LoVo (cell line): ENCODE measurements at regions not wholly inside any gene's neighbourhood (a gene's known extent, or its start where the extent isn't known, plus 50 kb on each side); places are given as distances from the start of the nearest gene placed in this dataset.
A peak's percentile ranks its signal among the peaks of the same experiment; 100 is the strongest.

Experiments used
- DNase-seq: peaks from one replicate; pipeline ENCODE4 v3.0.0-alpha.2; 2016; ENCODE audit warnings: low spot score

DNA sequence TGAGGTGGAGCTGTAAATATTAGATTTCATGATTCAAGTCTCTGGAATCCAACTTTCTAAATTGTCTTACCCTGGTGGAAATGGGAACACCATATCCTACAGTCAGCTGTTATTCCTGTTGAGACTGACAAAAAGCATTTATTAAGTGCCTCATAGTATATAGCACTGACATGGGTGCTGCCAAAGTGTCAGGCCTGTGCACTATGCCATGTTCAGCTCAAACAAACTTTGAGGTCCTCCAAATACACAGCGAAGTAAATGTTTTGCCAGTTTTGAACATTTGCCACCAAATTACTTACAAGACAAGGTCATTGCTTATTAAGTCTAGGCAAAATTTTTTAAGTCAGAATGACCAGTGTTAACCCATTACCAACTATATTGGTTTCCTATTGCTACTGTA is 162.9 kb upstream of the SLC25A13 start:
- DNase-seq: no peak

DNA sequence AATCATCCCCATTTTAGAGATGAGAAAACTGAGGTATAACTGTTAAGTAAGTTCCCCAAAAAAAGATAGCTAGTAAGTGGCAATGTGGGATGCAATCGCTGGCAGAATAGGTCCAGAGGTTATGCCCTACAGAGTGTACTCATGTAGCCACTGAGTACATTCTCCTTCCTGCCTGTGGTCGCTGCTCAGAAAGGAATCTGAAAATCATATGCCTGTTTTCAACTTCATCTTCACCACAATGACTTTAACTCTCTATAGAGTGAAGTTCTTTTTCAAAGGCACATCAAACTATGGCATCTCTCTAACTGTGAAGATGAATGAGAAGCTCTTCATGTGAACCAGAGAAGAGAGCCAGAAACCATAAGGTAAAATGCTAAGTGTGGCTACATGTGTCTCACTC is 162.2 kb upstream of the SLC25A13 start:
- no peak for DNase-seq

DNA sequence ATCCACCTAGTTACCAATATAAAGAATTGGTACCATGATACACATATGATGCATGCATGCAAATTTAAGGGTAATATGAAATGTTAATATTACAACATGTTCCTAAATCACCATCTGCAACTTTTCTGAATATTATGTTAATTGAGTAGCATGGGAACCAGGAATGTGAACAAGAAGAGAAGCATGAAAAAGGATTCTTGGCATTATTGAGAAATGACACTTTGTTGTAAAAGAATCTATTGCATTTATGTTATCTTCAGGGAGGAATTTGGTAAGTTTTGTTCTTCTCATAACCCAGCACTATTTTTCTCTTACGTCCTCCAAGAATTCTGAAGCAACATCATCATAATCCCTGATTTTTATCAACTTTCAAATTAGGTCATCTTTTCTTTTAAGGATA is 159.9 kb upstream of the SLC25A13 start:
- DNase-seq: no peak

DNA sequence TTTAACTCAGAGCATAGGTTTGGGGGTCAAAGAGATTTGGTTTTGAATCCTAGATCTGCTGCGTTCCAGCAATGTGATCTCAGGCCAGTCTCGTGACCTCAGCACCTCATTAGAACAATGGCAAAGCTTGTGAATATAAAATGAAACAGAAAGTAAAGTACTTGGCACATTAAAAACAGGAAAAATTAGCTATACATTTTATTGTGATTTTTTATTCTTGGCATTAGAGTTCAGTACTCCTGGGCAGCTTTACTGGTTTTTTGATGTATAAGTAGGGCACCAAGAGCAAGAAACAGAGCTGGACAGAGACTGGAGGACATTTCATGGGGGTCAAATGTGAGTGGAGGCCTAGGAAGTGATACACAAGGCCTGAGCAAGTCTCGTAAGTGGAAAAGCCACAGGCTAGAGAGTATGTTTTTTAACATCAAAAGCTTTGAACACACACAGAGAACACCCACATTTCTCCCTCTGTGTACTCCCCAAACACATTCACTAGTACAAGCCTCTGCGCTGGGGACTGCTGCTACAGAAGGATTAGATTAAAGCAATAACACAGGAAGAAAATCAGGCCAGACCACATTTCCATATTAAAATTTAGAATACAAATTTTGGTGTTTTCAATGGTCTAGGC is 157.2 kb upstream of the SLC25A13 start:
- DNase-seq: no peak

DNA sequence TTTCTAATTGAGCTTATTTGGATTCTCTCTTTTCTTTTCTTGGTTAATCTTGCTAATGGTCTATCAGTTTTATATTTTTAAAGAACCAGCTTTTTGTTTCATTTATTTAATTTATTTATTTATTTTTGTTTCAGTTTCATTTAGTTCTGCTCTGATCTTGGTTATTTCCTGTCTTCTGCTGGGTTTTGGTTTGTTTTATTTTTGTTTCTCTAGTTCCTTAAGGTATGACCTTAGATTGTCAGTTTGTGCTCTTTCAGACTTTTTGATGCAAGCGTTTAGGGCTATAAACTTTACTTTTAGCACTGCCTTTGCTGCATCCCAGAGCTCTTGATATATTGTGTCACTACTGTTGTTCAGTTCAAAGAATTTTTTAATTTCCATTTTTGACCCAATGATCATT is 149.7 kb upstream of the SLC25A13 start:
- DNase-seq: no peak

DNA sequence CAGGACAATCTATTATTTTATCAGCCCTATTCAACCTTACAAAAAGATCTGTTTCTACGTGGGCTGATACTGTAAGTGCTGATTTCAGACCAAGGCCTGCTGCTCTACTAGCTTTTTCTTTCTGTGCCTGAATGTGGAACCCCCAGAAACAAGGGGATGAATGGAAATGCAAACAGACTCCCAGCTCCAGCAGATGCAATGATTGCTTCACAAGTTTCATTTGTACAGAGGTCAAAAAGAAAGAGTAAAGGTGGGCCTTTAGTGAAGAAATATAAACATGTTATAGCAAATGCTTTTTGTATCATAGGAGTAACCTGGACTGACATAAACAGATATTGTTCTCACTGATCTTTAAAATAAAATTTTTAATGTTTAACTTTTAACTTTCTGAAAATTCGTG is 130.2 kb upstream of the SLC25A13 start:
- DNase-seq: no peak

DNA sequence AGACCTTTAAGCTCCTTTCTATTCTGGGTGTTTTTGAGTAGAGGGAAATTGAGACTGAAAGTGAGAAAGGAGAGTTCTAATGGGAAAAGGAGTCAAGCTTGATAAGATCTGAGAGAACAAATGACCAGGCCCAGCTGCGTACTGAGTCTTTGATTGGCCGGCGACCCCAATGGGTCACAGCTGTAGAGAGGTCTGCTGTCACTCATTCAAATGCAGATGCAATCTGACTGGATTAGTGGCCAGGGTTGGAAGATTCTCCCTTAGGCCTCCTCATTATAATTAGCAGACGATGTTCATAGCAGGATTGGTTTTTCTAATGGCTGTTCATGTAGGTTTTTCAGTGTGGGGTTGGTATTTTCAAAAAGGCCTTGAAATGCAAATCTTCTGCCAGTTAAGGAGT is 127.2 kb upstream of the SLC25A13 start:
- no peak for DNase-seq

DNA sequence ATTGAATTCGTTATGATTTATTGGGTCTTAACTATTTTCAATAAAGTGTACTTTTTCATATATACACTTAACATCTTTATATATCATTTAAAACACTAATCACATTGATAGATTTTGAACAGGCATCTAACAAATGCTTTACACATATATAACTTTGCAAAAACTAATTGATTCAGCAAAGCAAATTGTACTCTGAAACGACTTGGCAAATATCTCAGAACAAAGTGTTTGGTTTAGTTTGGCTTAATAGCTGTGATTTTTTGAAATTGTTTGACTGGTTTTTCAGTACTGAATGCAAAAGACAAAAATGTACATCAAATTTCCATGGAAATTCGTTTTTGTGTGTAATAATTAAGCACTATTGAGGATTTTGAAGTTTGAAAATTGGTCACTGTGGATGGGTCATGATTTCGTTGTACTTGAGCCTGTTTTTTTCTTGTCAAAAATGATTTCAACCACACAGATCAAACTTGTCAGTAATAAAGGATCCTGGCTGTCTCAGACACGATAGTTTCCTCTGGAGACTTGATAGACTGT is 125.3 kb upstream of the SLC25A13 start:
- no peak for DNase-seq

DNA sequence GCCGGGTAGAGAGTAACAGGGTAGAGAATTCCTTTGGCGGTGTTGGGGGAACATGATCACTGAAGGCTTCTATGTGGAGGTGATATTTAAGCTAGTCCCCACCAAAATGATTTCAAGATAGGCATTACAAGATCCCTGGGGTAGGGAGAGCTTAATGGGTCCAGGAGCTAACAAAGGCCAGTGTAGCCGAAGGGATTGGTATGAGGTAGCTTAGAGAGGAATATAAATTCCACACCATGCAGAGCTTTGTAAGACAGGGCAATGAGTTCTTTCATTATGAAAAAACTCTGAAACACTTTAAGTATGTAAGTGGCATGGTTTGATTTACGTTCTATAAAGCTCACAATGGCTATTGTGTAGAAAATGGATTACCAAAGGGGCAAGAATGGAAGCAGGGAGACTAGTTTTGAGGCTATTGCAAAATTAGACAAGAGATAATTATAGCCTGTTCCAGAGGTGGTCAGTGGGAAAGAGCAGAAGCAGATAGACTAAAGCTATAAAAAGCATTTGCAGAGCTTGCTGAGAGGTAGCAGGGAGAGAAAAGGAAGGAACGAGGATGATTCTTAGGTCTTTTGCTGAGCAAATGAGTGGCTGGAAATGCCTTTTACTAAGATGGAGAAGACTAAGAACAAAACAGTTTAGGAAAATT is 119.7 kb upstream of the SLC25A13 start:
- no peak for DNase-seq

DNA sequence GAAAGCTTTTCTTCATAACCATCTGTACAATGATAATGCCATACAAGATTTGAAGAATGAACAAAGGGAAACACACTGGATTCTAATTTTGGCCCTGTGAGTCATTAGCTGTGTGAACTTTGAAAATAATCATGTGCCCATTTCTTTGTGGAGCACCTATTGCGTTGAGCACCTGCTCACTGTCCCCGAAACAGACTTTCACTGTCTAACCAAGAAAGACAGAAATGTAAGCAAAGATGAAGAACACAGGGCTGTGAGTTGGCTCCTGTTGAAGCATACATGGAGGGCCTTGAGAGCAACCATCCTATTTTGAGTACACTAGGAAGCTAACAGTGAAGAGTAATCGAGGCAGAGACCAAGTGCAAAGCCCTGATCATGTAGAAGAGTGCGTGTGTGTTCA is 118.4 kb upstream of the SLC25A13 start:
- DNase-seq: no peak

DNA sequence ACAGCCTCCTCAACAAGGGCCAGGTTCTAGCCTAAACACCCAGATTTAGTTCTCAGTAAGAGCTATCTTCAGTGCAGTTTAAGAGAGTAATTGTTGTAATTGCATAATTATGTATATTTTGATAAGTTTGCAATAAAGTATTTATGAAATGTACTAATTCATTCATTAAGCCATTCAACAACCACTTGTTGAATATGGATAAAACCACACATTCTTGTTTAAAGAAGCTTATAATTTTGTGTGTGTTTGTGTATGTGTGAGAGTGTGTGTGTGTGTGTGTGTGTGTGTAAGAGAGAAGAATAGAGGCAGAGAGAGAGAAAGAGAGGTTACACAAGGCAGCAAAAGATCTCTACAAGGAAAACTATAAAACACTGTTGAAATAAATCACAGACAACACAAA is 115.0 kb upstream of the SLC25A13 start:
- DNase-seq: no peak

DNA sequence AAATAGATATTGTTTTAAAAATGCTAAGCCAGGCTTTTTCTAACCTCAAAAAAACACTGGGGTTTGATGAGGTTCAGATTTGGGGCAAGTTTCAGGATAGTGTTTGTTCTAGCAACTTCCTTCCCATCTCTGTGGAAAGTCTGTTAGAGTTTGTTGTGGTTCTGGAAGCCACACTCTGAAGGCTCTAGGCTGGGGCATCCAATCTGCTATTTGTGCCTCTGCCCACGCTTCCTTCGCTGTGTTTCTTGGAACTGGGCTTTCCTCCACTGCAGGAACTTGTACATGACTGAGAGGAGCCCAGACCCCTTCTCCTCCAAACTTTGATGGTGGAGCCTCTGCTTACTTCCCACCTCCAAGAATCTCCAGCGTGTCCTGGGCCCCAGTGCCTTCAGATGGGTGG is 108.5 kb upstream of the SLC25A13 start:
- DNase-seq: no peak

DNA sequence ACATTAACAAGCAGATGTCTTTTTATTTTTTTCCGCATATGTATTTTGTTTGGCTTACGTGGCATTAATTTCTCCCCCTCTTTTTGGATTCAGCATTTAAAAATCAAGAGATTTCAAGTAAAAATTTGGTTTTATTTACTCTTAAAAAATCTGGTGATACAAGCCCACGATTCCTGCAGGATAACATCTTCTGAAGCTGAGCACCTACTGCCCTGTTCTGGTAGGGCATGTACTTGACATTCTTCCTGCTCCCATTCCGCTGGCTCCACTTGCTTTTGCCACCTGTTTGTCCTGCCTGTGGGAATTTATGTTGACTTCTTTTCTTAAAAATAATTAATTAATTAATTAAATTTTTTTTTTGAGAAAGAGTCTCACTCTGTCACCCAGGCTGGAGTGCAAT is 105.2 kb upstream of the SLC25A13 start:
- DNase-seq: no peak

DNA sequence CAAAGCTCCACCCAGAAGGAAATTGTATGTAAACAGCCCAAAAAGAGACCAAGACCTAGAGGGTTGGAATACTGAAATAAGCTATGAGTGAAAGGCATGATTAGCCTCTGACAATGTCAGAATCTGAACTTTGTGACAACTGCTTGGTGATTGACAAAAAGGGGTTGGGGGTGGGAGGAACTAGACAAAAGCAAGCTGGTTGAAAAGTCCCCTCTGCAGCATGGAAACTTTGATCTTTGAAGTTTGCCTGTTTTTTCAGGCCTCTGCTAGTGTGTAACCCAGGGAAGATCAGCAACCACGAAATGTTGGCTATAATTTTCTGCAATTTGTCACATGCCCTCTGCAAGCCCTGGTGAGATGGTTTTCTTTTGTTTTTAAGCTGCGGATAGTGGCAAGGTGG is 104.8 kb upstream of the SLC25A13 start:
- no peak for DNase-seq

DNA sequence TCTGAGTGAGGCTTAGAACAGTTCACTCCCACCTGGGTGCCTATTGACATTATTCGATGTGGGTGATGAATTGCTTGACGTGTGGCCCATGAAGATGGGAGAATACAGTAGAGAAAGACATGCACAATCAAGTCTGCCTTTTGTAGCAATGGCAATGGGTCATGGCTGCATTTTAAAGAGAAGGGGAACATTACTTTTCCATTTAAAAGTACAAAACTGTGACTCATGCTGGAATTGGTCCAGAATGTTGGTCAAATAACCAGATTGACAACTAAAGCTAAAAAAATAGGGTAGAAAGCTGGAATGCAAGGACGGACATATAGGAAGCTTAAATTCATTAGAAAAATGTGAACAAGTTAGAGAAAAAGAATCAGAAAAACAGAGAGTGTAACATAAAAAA is 104.1 kb upstream of the SLC25A13 start:
- no peak for DNase-seq

DNA sequence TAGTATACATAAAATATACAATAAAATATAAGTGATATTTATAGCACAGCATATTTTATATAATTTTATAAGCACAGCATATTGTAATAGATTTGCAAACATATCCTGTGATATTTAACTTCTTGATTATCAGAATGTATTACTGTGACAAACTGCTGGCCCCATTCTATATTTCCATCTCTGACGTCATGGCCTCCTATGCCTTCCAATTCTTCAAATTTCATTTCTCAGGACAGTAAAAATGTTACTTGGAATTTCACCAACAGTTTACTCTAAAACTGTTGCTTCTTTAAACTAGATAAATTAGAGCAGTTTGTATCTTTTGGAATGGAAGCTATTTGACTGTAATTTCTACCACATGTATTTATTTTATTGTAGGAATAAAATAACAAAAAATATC is 102.5 kb upstream of the SLC25A13 start:
- DNase-seq: no peak

DNA sequence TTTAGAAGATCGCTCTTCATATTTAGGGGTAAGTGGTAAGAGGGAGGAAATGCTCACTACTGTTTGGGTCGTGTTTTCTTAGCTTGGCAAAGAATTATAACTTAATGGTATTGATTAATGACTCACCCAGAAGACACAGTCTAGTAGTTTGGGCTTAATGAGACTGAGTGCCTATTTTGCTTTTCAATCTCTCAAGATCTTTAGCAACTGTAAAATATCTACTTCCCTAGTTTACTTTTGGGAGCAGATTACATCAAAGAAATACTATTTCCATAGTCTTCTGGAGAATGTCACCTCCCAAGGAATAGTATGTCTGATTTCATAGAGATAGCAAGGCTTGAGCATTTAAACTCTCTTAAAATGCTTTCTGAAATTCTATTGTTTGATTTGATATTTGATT is 100.5 kb upstream of the SLC25A13 start:
- DNase-seq: no peak

DNA sequence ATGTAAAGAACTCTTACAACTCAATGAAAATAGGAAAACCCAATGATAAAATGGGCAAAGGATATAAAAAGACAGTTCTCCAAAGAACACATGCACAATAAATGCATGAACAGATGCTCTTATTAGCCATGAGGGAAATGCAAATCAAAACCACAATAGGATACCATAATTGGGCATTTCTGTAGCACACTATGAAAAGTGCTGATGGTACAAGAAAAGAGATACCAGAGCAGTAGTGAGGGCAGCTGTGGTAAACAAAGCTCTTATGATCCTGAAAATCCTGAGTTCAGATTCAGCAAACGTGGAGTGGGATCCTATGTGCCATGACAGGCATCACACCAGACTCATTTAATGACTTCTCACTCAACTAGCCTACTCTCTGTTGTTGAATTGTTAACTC is 96.7 kb upstream of the SLC25A13 start:
- no peak for DNase-seq

DNA sequence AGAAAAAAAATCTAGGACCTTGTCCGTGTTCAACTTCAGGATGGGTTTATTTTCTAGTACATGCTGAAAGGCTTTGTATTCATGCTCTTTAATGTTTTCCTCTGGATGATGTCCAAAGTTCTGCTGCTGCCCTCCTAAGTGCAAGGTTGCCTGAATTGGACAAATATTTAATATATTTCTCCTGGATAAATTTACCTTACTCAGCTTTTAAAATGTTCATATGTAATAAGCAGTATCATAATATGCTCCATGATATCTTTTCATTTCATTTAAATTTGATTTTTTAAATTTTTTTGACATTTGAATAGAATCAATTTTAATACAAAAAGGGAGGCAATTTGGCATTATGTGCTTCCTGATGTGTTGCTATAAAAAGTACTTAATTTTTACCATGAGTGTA is 95.9 kb upstream of the SLC25A13 start:
- no peak for DNase-seq

DNA sequence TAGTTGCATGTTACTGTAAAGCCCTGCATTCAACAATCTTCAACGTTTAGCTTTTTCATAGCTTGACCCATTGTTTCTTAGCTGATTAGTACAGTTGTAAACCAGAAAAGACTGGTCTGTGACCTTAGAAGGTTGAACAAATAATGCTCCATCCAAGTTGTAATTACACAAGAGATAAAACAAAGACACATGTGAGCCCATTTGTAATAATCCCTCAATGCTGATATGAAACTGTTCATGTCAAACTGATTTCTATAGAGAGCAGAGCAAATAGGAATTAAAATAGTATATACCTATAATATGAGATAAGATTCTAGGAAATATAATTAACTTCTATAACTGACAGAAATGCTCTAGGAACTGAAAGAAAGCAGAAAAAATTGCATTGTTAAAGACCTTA is 94.7 kb upstream of the SLC25A13 start:
- no peak for DNase-seq

DNA sequence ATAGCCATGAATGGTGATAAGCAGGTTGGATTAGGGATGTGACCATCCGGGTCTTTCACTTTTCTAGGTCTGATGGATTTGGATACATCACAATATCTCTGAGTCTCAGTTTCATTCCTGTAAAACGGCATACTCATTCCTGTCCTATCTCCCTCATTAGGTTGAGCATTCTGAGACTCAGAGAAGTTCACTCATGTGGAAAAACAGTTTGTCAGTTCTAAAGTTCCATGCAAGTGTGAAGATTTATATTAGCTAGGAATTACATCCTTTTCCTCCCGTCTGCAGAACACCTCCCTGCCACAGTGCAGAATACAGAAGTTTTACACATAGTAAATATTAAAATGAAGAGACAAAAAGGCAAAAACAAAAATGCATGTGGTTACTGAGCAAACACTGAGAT is 94.2 kb upstream of the SLC25A13 start:
- no peak for DNase-seq

DNA sequence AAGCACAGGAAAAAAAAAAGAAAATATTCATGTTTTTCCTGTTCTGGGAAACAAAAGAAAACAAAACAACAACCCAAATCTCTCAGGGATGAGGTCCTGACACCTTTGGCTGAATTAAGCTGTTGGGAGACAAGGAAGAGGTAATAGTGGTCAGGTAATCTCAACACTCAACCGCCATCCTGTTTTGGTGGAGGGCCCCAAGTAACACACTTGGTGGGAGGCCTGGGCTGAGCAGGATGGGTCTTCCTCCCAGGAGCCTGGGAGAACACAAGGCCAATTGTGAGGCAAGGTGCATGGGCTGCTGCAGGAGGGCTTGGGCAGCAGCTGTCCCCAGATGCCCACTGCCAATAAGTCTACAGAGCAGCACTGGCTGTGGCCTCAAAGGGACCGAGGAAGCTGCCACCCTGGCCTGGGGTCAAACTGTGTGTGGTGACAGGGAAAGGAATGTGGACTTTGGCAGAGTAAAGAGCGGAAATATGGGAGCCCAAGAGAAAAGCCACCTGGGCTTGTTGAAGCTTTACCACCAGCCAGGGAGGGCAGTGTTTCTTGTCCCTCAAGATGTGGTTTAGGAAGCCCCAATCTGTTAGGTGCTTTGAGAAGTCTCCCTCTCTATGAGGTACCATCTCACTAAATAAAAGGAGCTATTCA is 93.5 kb upstream of the SLC25A13 start:
- DNase-seq: no peak

DNA sequence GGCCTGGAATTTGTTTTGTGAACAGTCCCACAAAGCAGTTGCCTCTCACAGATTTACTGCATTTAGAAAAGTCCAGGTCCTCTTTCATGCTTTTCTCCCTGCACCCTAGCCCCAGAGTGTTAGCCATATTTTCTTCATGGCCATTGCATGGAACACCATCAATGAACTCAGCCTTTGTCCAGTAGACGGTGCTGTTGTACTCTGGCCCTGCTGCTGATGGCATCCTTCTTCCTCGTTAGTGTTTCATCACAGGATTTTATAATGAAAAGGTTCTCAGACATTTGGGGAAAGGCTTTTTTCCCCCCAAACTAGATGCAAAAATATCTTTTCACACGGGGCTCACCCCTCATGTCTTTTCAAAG is 93.0 kb upstream of the SLC25A13 start:
- peak; percentile 16 for DNase-seq
